Stimulated activated CD8-positive, alpha-beta memory T cell treated with anti-CD3 and anti-CD28 coated beads, Interleukin-4, amount 100 ng/mL, for 24 hours (primary cell): ENCODE measurements at regions not wholly inside any gene's neighbourhood (a gene's known extent, or its start where the extent isn't known, plus 50 kb on each side); places are given as distances from the start of the nearest gene placed in this dataset.
"Not testable (repeated sequence)": the region's sequence is repeated elsewhere in the genome, so short reads cannot be mapped to it uniquely, and the experiment has no call there.

Experiments used
- DNase-seq: peaks from one replicate; pipeline ENCODE4 v3.0.0-alpha.2; 2020; ENCODE audit warnings: low read depth

DNA sequence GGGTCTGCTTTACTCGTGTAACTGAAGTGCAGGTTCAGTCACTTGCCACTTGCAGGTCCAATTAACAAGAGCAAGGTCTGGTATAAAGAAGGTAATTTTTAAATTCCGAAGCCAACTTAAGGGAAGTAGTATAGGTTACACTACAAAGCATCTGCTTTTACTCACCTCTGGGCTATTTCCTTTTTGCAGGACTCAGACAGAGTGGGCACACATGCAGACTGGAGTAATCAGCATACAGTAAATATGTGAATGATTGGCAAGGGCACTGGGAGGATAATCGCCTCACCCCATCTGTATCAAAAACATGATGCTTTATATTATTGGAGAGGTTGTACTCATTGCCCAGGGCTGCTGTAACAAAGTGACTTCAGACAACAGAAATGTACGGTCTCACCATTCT, 160.1 kb upstream of the CDH5 start:
- no peak for DNase-seq

DNA sequence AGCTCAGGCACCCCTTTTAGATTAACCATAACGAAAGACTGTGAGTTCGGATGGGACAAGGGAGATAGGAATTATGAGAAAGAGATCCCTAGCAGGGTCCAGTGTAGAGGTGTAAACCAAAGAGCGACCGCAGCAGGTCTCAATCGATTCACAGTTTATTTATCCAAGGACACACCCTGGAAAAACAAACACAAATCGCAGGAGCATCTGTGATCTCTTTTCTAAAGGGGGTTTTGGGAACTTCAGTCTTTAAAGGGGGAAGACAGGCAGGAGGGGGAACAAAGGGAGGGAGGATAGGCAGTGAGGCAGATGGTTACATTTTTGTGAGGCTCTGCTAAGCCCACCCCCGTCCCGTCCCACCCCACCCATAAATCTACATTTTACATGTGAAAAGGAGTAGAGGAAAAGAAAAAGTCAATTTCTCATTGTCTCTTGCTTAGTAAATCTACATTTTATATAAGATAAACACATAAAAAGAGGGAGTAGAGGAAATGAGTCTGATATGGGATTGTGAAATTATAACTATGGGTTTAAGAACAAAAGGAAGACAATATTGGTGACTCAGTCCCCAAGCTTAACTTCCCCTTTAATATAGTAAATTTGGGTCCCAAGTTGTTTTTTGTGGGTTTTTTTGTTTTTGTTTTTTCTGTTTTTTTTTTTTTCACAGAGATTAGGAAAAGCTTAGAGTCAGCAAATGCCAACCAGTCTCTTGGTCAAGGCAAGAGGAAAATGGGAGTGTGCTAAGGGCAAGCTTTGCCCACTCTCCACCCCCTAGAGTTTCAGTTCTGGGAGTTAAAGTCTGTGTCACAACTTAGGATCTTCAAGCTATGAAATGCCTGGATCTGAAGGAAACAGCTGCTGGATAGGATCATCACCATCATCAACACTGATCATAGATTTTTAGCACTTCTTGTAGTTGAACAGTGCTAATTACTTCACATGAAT, 160.9 kb upstream of the CDH5 start:
- DNase-seq: no peak

DNA sequence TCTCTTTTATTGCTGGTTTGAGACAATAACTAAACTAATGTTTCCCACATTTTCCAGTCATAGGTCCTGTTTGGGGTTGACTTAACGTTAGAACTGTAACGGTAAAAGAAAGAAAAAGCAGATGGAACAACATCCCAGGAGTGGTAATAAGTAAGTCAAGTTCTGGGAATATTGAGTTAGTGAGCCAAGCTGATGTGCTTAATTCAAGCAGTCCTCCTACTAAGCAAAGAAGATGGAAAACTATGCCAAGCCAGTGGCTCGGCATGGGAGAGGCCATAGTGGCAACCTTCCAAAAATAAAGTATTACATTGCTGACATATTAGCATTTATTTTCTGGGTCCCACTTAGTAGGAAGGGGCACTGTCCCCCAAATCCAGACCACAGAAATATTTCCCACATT, 161.7 kb upstream of the CDH5 start:
- DNase-seq: no peak

DNA sequence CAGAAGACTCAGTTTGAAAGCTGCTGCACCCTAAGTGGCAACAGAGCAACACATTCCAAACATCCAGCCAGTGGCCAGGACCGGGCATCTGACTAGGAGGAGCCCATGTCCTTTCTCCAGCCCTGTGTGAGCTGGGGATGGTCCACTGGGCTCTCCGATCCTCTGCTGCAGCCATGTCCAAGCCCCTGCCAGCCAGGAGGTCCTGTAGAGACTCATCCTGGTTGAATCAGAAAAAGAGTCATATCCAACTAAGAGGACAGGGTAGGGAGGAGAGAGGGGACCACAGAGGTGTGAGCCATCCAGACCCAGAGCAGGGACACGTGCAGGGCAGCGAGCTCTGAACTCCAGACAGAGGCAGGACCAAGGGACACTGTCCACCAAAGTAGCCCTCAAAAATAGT, 163.0 kb upstream of the CDH5 start:
- DNase-seq: no peak

DNA sequence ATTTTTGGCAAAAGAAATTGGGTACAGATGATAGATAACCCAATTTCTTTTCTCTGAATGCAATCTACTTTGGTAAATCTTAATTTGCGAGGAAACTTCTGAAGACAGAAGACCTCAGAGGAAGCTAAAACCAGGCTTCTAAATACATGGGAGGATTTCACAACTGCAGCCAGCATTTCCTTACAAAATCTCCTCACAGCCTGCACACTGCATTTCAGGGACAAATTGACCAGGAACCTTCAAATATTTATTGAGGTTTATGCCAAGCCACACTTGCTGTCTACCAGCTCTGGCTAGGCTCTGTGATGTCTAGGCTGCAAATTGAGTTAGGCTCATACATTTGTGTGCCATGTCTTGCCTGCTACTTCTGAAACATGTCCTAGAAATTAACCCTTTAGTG, 167.3 kb upstream of the CDH5 start:
- no peak for DNase-seq

DNA sequence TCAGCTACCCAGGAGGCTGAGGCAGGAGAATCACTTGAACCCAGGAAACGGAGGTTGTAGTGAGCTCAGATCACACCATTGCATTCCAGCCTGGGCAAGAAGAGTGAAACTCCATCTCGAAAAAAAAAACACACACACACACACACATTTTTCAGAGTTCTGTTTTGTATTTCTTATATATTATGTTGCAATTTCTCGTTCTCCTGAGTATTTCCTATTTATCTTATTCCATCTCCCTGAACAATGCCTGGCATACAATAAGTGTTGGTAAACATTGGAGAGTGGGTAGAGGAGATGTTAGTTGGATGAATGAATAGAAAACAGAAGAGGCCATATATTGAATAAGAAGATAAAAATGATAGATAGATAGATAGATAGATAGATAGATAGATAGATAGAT, 167.8 kb upstream of the CDH5 start:
- DNase-seq: no peak

DNA sequence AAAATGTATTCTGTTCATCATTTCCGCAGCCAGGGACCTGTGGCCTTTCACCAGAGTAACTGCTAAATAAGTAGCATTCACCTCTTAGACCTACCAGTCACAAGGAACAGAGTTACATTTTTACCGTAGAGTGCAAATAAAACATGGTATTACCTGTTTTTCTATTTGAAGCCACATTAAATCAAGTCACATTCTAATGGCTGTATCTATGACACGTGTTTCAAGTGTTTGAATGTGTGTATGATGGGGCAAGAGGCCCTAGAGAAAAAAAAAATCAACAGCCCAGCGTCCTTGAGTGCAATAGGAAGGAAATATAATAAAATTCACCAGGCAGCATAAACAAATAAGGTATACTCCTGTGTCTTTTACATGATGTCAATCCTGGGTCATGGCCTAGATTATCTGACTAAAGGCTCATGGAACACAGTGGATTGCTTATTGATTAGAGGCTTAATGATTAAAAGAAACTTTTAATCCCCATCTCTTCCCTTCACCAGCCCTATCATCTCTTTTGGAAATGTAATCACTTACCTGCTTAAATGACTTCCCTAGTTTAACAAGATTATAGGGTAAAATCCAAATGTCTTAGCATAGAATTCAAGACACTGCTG, 168.7 kb upstream of the CDH5 start:
- DNase-seq: no peak

DNA sequence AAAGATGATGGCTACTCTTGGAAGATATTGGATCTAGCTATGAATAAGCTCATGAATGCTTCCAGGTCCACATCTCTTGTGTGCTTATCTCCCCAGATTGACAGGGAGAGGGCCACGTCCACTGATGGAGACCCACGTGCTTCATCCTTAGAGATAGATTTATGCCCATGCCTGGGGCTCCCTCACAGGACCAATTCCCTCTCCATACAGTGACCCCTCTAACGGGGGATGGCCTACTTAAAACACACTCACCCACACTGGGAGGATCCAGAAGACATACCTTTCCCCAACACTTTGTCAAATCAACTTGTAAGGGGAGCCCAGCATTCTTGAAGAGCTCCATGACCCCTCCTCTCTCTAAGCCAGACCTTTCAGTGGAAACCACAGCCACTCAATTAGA, 169.7 kb upstream of the CDH5 start:
- no peak for DNase-seq

DNA sequence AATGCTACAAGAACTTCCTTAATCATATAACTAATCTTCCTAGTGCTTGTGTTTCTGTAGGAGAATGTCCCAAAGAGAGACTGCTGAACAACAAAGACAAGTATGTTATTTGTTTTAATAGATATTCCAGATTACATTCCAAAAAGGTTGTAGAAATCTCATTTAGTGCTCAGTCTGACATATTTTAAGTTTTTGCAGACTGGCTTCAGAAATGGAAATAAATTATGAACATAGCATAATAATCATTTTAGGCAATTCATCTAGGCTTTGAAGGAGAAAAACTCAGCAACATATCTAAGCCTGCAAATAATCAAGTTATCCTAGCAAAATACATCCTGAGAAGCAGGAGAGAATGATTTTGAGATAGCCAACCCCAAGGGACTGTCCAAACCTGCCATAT, 171.6 kb upstream of the CDH5 start:
- no peak for DNase-seq

DNA sequence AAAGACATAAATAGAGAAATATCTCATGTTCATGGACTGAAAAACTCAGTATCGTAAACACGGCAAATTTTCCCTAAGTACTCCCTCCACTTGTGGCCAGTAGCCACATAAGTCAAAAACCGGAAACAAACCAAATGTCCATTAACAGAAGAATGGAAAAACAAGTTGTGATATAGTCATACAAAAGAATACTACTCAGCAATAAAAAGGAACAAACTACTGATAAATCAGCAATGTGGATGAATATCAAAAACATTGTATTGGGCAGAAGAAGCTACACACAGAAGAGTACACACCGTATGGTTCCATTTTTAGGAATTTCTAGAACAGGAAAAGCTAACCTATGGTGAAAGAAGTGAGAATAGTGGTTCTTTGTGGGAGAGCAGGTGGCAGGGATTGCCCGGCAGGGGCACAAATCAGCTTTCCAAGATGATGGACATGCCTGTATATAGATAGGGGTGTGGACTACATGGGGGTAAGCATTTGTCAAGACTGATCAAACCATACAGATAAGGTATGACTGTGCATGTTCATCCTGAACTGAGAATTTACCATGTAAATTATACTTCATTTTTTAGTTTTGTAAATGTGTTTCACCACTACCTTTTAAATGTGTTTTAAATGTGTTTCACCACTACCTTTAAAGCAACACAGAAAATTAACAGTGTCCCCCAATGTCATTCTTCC, 172.8 kb upstream of the CDH5 start:
- DNase-seq: no peak

DNA sequence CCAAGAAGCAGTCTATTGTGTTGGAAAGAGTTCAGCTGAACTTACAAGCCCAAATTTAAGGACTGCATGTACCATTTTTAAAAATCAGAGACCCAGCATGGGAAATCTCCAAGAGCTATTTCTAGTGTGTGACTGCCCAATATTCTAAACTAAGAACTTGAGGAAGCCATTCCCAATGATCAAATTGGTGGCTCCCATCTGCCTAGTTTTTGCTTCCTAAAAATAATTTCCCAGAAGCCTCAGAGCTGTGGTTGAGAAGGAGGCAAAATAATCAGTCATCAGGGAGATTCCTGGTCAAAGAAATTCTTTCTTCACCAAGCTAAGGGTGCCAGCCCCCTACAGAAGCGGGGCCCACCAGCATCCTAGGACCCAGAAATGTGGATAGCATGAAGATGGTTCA, 176.1 kb upstream of the CDH5 start:
- DNase-seq: no peak

DNA sequence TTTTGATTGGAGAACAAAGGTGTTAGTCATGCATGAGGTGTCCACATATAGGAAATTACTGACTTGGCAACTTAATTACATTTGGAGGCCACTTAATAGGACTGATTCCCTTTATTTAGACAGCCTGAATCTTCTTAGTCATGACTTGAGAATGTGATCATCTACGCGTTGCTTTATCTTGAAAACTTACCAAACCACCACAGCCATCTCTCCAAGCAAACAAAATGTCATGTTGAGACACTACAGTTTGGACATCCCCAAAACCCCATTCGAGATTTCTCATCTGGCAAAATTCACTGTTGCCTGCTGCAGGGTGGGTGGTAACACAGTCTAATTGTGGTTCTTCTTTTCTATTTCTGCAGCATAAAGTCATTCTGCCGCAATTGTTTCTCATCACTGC, 176.5 kb upstream of the CDH5 start:
- no peak for DNase-seq

DNA sequence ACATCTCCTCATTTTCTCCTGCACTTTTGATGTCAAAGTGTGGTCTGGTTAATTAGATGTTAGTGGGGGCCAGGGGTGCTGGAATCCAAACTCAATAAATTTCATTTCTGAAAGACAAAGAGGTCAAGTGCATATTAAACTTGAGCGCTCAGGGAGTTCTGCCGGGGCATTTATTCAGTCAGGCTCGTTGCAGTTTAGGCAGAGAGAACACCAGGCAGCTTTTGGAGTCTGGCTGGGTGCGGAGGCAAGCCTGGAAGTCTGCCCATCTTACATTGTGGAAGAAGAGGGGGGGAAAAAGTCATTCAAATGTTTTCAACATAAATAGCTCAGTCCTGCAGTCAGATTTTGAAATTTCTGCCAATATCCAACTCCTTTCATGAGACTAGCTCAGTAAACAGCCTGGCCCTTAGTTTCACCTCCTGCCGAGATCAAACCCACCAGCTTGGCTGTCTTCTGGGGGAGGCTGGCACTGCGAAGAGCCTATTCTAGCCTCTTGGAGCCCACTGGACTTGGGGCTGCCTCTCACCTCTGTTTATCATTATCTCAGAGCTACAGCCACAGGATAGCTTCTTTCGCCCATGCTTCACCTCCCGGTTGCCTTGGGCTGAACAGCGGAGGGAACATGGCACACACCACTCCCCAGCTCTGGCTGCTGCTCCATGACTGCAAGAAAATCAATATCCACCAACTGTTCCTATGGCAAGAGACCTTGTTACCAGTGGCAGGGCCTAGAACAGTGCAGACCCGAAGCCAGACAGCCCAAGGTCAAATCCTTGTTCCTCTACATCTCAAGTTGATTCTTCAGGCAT, 177.4 kb upstream of the CDH5 start:
- DNase-seq: no peak

DNA sequence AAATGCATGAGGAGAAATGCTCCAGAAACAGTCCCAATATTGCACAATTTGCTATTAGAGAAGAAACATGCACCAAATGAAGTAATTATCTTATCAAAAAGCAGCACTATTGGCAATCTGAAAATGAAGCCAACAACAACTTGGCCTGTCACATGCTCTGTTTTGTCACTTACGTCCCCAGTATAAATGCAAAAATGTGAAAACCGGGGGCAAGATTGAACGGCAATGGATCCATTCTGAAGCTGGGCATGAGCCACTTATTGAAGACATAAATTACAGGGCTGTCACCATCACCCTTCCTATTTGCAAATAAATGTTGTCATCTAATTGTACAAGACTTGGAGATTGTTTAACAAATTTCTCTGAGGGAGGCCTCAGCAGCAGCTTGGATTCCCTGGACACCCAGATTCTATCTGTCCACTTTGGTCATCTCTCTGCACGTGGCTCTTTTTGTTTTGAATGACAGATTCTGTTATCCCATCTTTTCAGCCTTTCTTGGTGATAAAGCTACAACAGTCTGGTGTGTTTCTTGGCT, 180.2 kb upstream of the CDH5 start:
- no peak for DNase-seq

DNA sequence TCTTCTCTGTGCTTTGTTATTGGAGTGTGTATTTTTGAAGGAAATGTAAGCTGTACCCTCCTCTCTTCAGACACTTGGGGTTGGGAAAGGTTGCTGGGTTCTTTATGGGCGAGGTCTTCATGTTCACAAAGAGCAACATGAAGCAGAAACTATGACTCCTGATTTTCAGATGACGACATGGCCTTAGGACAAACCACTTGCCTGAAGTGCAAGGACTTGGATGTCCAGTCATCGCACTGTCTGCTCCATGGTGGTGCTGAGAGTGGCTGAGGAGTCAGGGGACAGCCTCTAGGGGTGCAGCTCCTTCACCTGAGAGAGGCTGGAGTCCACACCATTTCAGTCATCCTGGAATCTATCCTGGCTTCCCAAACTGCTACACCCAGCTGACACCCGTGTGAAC, 183.9 kb upstream of the CDH5 start:
- no peak for DNase-seq

DNA sequence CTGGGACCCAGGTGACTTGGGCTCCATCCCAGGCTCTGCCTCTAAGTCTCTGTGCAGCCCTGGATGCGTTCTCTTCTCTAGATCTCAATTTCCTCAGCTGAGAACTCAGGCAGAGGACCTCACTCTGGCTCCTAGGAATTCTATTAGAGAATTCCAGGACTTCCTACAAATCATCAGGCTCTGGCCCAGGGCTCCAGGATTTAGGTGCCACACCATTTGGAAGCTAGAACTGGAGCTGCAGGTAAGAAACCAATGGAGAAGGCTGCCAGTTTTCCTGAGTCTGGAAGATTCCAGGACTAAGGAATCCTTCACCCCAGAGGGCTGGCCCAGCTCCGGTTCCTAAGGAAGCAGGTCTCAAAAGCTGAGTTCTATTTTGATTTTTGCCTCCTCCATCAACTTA, 189.8 kb upstream of the CDH5 start:
- no peak for DNase-seq

DNA sequence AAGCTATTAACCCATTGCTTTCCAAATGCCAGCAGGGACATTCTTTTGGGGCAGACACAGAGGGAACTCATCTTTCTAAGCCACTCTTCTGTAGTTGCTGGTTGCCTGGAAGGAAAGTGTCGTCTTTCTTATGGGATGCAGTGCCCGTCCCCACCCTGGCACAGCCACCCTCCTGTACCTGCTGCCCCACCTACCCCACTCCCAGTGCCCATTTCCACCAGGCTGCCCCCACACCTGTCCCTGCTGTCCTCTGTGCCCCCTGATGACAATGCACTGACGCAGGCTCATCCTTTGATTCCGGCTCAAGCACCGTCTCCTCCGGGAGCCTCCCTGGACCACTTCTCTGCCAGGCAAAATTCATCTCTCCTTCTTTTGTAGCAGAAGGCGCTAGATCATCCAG, 190.4 kb upstream of the CDH5 start:
- DNase-seq: no peak

DNA sequence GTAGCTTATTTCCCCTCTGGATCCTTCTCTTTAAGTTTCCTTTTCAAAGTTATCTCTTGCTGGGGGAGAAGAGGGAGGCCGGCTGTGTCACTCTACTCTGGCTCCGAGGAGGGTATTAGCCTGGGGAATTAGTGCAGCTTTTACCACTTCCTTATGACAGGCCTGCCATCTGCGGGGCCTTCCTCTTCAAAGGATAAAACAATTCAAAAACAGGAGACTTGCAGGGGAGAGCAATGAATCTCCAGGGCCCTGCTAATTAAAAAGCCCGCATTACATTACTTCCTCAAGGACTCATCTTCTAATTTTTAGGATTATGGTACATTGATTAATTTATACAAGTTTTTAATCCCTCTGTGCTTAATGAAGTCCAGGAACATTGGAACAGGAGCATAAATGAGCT, 190.9 kb upstream of the CDH5 start:
- DNase-seq: no peak

DNA sequence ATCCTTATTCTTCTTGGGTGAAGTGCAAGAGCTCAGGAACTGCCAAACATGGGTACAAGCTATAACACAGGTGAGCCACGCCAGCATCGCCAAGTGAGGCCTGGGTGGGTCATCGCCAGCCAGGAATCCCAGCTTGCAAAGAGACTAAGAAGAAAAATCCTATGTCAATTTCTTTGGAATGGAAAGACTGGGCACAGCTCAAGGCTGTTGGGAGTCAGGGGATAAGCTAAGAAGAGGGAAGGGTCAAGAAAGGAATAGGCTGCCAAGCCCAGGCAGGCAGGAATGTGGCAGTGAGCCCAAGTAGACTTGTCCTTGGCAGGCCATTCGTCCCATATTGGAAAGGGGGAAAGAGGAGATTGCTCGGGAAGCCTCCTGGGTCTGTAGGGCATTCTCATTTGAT, 191.4 kb upstream of the CDH5 start:
- no peak for DNase-seq

DNA sequence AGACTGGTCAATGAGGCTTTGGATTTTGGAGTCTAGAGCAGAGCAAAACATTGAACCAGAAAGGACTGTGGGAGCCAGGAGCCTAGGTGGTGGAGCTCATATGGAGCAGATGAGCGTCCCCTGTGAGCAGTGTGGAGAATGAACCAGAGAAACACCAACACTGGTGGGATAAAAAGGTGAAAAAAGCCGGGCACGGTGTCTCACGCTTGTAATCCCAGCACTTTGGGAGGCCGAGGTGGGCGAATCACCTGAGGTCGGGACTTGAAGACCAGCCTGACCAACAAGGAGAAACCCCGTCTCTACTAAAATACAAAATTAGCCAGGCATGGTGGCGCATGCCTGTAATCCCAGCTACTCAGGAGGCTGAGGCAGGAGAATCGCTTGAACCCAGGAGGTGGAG, 192.7 kb upstream of the CDH5 start:
- not testable (repeated sequence) for DNase-seq

DNA sequence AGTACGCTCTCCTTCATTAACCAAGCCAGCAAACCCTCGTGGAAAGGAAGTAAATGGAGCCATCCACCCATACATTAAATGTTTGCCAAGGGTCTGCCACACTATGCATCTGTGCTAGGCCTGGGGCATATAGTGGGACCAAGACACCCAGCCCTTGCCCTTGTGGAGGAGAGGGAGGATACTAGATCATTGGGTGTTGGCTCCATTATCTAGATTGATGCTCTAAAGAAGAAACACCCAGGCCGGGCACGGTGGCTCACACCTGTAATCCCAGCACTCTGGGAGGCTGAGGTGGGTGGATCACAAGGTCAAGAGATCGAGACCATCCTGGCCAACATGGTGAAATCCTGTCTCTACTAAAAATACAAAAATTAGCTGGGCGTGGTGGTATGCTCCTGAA, 193.3 kb upstream of the CDH5 start:
- DNase-seq: not testable (repeated sequence)

DNA sequence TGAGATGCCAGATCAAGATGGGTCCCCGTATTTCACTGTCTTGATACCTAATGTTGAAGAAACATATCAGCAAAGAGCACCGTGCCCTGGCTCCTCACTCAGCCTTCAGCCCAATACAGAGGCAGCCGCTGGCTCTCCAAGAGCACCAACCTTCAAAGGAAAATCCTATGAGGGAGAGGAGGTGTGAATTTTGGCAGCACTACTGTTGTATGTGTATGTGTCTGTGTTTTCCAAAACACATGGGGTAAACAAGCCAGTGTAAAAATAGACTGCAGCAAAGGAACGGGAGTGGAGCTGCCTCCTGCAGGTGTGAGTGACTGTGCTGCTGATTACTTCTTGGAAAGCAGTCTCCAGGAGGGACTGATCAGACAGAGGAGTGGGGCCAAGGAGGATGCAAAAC, 194.0 kb upstream of the CDH5 start:
- no peak for DNase-seq
